ENCODE measurements at regions not wholly inside any gene's neighbourhood (a gene's known extent, or its start where the extent isn't known, plus 50 kb on each side); places are given as distances from the start of the nearest gene placed in this dataset.

GRCh38 chr11:131137046-131137445, 220.8 kb upstream of the SNX19 start:
- peak; percentile 2 for DNase-seq (ENCODE audit: low read depth)

GRCh38 chr11:131138731-131139130, 222.5 kb upstream of the SNX19 start:
- TF ChIP-seq CTCF (conservative IDR thresholded peaks at IDR 0.05; ENCODE audit: control insufficient read depth, insufficient read depth, low read depth, low read length), result no peak
- no peak for DNase-seq (ENCODE audit: low read depth)
- no peak overlapping the region for H3K4me3 ChIP-seq (ENCODE audit: control insufficient read depth, low read depth, low read length)

More at GRCh38 chr11:131137046-131137445, 220.8 kb upstream of the SNX19 start:
- no peak for TF ChIP-seq CTCF (conservative IDR thresholded peaks at IDR 0.05; ENCODE audit: control insufficient read depth, insufficient read depth, low read depth, low read length)
- H3K4me3 ChIP-seq (ENCODE audit: control insufficient read depth, low read depth, low read length), result no peak overlapping the region

GRCh38 chr11:131145791-131146190, 224.6 kb upstream of the NTM start:
- H3K4me3 ChIP-seq (ENCODE audit: control insufficient read depth, low read depth, low read length), result no peak overlapping the region
- no peak for DNase-seq (ENCODE audit: low read depth)
- no peak for TF ChIP-seq CTCF (conservative IDR thresholded peaks at IDR 0.05; ENCODE audit: control insufficient read depth, insufficient read depth, low read depth, low read length)

GRCh38 chr11:131146827-131147490, 223.5 kb upstream of the NTM start:
- no peak for TF ChIP-seq CTCF (conservative IDR thresholded peaks at IDR 0.05; ENCODE audit: control insufficient read depth, insufficient read depth, low read depth, low read length)
- DNase-seq (ENCODE audit: low read depth), result no peak
- H3K4me3 ChIP-seq (ENCODE audit: control insufficient read depth, low read depth, low read length), result no peak overlapping the region

- DNase-seq (ENCODE audit: low read depth), result no peak
- TF ChIP-seq CTCF (conservative IDR thresholded peaks at IDR 0.05; ENCODE audit: control insufficient read depth, insufficient read depth, low read depth, low read length), result no peak
- no peak overlapping the region for H3K4me3 ChIP-seq (ENCODE audit: control insufficient read depth, low read depth, low read length)
These were observed 216.1 kb upstream of the NTM start for GRCh38 chr11:131154351-131154750.

GRCh38 chr11:131157678-131158077, 212.7 kb upstream of the NTM start:
- DNase-seq (ENCODE audit: low read depth), result no peak
- H3K4me3 ChIP-seq (ENCODE audit: control insufficient read depth, low read depth, low read length), result no peak overlapping the region
- no peak for TF ChIP-seq CTCF (conservative IDR thresholded peaks at IDR 0.05; ENCODE audit: control insufficient read depth, insufficient read depth, low read depth, low read length)

GRCh38 chr11:131160846-131161245, 209.6 kb upstream of the NTM start:
- no peak for DNase-seq (ENCODE audit: low read depth)
- no peak for TF ChIP-seq CTCF (conservative IDR thresholded peaks at IDR 0.05; ENCODE audit: control insufficient read depth, insufficient read depth, low read depth, low read length)
- no peak overlapping the region for H3K4me3 ChIP-seq (ENCODE audit: control insufficient read depth, low read depth, low read length)
